Neural cell (in vitro differentiated cells): ENCODE measurements at regions not wholly inside any gene's neighbourhood (a gene's known extent, or its start where the extent isn't known, plus 50 kb on each side); places are given as distances from the start of the nearest gene placed in this dataset.

Experiments
- CTCF ChIP-seq: fragments of 450-650 bp; IDR thresholded peaks from 2 replicates; pipeline ENCODE4 v1.5.1; 2014; ENCODE audit warnings: antibody characterized with exemption, mild to moderate bottlenecking, moderate library complexity; ENCODE audit not compliant: poor library complexity, severe bottlenecking
- EZH2 ChIP-seq: fragments of 200-600, 300-800 bp; shearing (Covaris generic), sonication (generic); IDR thresholded peaks from 2 replicates; pipeline ENCODE4 v1.6.1; 2014; ENCODE audit warnings: antibody characterized with exemption, low read length, borderline replicate concordance, mild to moderate bottlenecking; ENCODE audit not compliant: insufficient read depth, poor library complexity, severe bottlenecking
- POLR2AphosphoS5 ChIP-seq: IDR thresholded peaks from 2 replicates; pipeline ENCODE4 v1.6.1; 2012
- REST ChIP-seq: IDR thresholded peaks from 2 replicates; pipeline ENCODE4 v1.6.1; 2012; ENCODE audit warnings: borderline replicate concordance

DNA sequence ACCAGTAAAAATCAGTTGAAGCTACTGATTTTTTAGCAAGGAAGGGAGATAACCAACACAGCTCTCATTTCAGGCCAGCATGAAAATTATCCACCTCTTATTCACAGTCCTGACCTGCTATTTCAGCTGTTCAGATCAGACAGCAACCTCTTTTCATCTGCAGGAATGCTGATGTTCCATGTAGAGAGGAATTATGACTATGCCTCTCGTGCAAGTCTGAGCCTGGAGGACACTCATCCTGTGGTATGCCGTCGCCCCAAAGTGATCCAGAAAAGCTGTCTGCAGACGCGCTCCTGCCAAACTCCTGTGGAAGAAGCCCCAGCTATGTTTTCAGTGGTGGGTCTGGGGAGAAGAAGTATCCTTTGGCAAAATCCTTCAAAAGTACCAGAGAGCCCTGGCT lies 563.5 kb upstream of the SLITRK1 start:
- TF ChIP-seq CTCF: no peak
- no peak for TF ChIP-seq POLR2AphosphoS5
- no peak for TF ChIP-seq REST
- no peak for TF ChIP-seq EZH2
